H9 (cell line): ENCODE measurements at regions not wholly inside any gene's neighbourhood (a gene's known extent, or its start where the extent isn't known, plus 50 kb on each side); places are given as distances from the start of the nearest gene placed in this dataset.

Experiments
- DNase-seq: peaks from one replicate; pipeline ENCODE4 v3.0.0-alpha.2; 2017
- H2AFZ ChIP-seq: one replicate; pipeline ENCODE4 v1.6.1; 2013; ENCODE audit warnings: mild to moderate bottlenecking, low read length, control low read depth, moderate library complexity
- H2AK5ac ChIP-seq: 2 replicates; pipeline ENCODE4 v1.6.1; 2013; ENCODE audit warnings: low read length, control low read depth, mixed read lengths; ENCODE audit not compliant: insufficient read length
- H2BK120ac ChIP-seq: one replicate; pipeline ENCODE4 v1.6.1; 2013; ENCODE audit warnings: low read depth, mild to moderate bottlenecking, low read length, control low read depth, inconsistent platforms; ENCODE audit not compliant: poor library complexity, severe bottlenecking
- H2BK12ac ChIP-seq: 2 replicates; pipeline ENCODE4 v1.6.1; 2013; ENCODE audit warnings: low read length, control low read depth, mixed read lengths, low read depth; ENCODE audit not compliant: insufficient read length
- H2BK15ac ChIP-seq: 2 replicates; pipeline ENCODE4 v1.6.1; 2013; ENCODE audit warnings: low read depth, low read length, control low read depth
- H2BK20ac ChIP-seq: one replicate; pipeline ENCODE4 v1.6.1; 2013; ENCODE audit warnings: low read depth, mild to moderate bottlenecking, low read length, control low read depth, inconsistent platforms; ENCODE audit not compliant: poor library complexity, severe bottlenecking
- H2BK5ac ChIP-seq: 2 replicates; pipeline ENCODE4 v1.6.1; 2013; ENCODE audit warnings: low read length, control low read depth, mixed read lengths; ENCODE audit not compliant: insufficient read length
- H3K14ac ChIP-seq: 2 replicates; pipeline ENCODE4 v1.6.1; 2013; ENCODE audit warnings: low read length, control low read depth; ENCODE audit not compliant: insufficient read depth
- H3K18ac ChIP-seq: 2 replicates; pipeline ENCODE4 v1.6.1; 2013; ENCODE audit warnings: low read depth, mild to moderate bottlenecking, mixed read lengths, low read length, control low read depth; ENCODE audit not compliant: insufficient read length
- H3K23ac ChIP-seq: 2 replicates; pipeline ENCODE4 v1.6.1; 2013; ENCODE audit warnings: low read length, control low read depth, mixed read lengths, low read depth; ENCODE audit not compliant: insufficient read length
- H3K23me2 ChIP-seq: 2 replicates; pipeline ENCODE4 v1.6.1; 2013; ENCODE audit warnings: low read depth, mild to moderate bottlenecking, mixed read lengths, low read length, control low read depth; ENCODE audit not compliant: insufficient read length, poor library complexity, severe bottlenecking
- H3K27ac ChIP-seq: 2 replicates; pipeline ENCODE4 v1.5.1; 2013; ENCODE audit warnings: low read length, control low read depth, mixed read lengths, low read depth; ENCODE audit not compliant: insufficient read length
- H3K27me3 ChIP-seq: 2 replicates; pipeline ENCODE4 v1.6.1; 2013; ENCODE audit warnings: low read length, control low read depth, inconsistent platforms; ENCODE audit not compliant: insufficient read depth
- H3K4ac ChIP-seq: 2 replicates; pipeline ENCODE4 v1.6.1; 2013; ENCODE audit warnings: low read depth, mild to moderate bottlenecking, control low read depth, inconsistent platforms, low read length, moderate library complexity
- H3K4me1 ChIP-seq: 2 replicates; pipeline ENCODE4 v1.6.1; 2013; ENCODE audit warnings: low read length, control low read depth, inconsistent platforms; ENCODE audit not compliant: insufficient read depth
- H3K4me2 ChIP-seq: 2 replicates; pipeline ENCODE4 v1.6.1; 2013; ENCODE audit warnings: low read length, control low read depth, mixed read lengths; ENCODE audit not compliant: insufficient read length, insufficient read depth
- H3K56ac ChIP-seq: 2 replicates; pipeline ENCODE4 v1.6.1; 2013; ENCODE audit warnings: low read depth, mild to moderate bottlenecking, mixed read lengths, low read length, control low read depth; ENCODE audit not compliant: insufficient read length
- H3K79me1 ChIP-seq: 2 replicates; pipeline ENCODE4 v1.6.1; 2013; ENCODE audit warnings: low read depth, mild to moderate bottlenecking, moderate library complexity, low read length, control low read depth, inconsistent platforms; ENCODE audit not compliant: insufficient read depth, poor library complexity, severe bottlenecking
- H3K79me2 ChIP-seq: 2 replicates; pipeline ENCODE4 v1.6.1; 2013; ENCODE audit warnings: low read length, control low read depth, inconsistent platforms; ENCODE audit not compliant: insufficient read depth
- H3K9ac ChIP-seq: 2 replicates; pipeline ENCODE4 v1.6.1; 2013; ENCODE audit warnings: low read length, control low read depth, mixed read lengths; ENCODE audit not compliant: insufficient read length; ENCODE audit errors: extremely low read depth
- H3K9me3 ChIP-seq: one replicate; pipeline ENCODE4 v1.6.1; 2013; ENCODE audit warnings: low read depth, low read length, inconsistent platforms; ENCODE audit not compliant: control insufficient read depth
- H3T11ph ChIP-seq: one replicate; pipeline ENCODE4 v1.6.1; 2013; ENCODE audit warnings: mild to moderate bottlenecking, low read length, control low read depth, inconsistent platforms
- H4K20me1 ChIP-seq: one replicate; pipeline ENCODE4 v1.6.1; 2013; ENCODE audit not compliant: control insufficient read depth, insufficient read length, insufficient read depth
- H4K5ac ChIP-seq: 2 replicates; pipeline ENCODE4 v1.6.1; 2013; ENCODE audit warnings: low read depth, mild to moderate bottlenecking, mixed read lengths, low read length, control low read depth; ENCODE audit not compliant: insufficient read length
- H4K8ac ChIP-seq: replicated peaks from 2 replicates; pipeline ENCODE4 v1.6.1; 2013; ENCODE audit warnings: low read length, control low read depth, mixed read lengths, low read depth; ENCODE audit not compliant: insufficient read length
- H4K91ac ChIP-seq: 2 replicates; pipeline ENCODE4 v1.6.1; 2013; ENCODE audit warnings: low read depth, mild to moderate bottlenecking, moderate library complexity, mixed read lengths, low read length, control low read depth; ENCODE audit not compliant: insufficient read length
- H3K27ac Mint-ChIP-seq, 3 experiments: 2 replicates in 2 of 3; 3 replicates in 1 of 3; pipeline ENCODE4 v1.8.0; 2020 to 2021; ENCODE audit warnings: mixed read lengths in 3 of 3, mild to moderate bottlenecking in 1 of 3, moderate library complexity in 1 of 3
- H3K27me3 Mint-ChIP-seq: 2 replicates; pipeline ENCODE4 v1.8.0; 2021; ENCODE audit warnings: low read depth, mild to moderate bottlenecking, moderate library complexity, mixed read lengths
- H3K36me3 Mint-ChIP-seq, 3 experiments: 2 replicates in 2 of 3; 3 replicates in 1 of 3; pipeline ENCODE4 v1.8.0; 2020 to 2021; ENCODE audit warnings: low read depth in 3 of 3, mixed read lengths in 3 of 3; ENCODE audit not compliant: insufficient read depth in 1 of 3
- H3K4me1 Mint-ChIP-seq, 2 experiments: 2 replicates each; pipeline ENCODE4 v1.8.0; 2020; ENCODE audit warnings: mixed read lengths in 2 of 2
- H3K4me3 Mint-ChIP-seq, 2 experiments: 2 replicates in 1 of 2; 3 replicates in 1 of 2; pipeline ENCODE4 v1.8.0; 2020 to 2021; ENCODE audit warnings: mild to moderate bottlenecking in 2 of 2, mixed read lengths in 2 of 2, moderate library complexity in 1 of 2
- H3K9me3 Mint-ChIP-seq, 2 experiments: 2 replicates in 1 of 2; 3 replicates in 1 of 2; pipeline ENCODE4 v1.8.0; 2020; ENCODE audit warnings: mild to moderate bottlenecking in 2 of 2, mixed read lengths in 2 of 2, moderate library complexity in 1 of 2
- whole genome bisulfite sequencing: extraction: QIAGEN DNeasy Blood & Tissue Kit; methylation state at CpG from one replicate; pipeline ENCODE4 v1.1.7; 2013; ENCODE audit warnings: missing lambda C conversion rate, low lambda C conversion rate, mixed read lengths; ENCODE audit not compliant: insufficient read length; ENCODE audit errors: extremely low coverage; 5-methylcytosine and 5-hydroxymethylcytosine counted together
- TF ChIP-seq, protein P1 (sequence below): fragments of 200-600 bp; sonication (generic); conservative IDR thresholded peaks from 3 replicates; pipeline ENCODE4 v1.8.0; 2021; ENCODE audit warnings: antibody characterized with exemption, mild to moderate bottlenecking

GRCh38 chr12:75760573-75761294 is 249.3 kb upstream of the KRR1 start:
- H3K27ac ChIP-seq, result no peak overlapping the region
- no peaks in the 10 kb centered on the region for H3K27me3 ChIP-seq
- no peak overlapping the region for H3K4me2 ChIP-seq
- H3K4me3 Mint-ChIP-seq, result no peak overlapping the region
- H3K79me1 ChIP-seq, result no peaks in the 10 kb centered on the region
- H3K27ac Mint-ChIP-seq, result no peak overlapping the region
- H4K5ac ChIP-seq, result no peak overlapping the region
- H2BK120ac ChIP-seq, result no peak overlapping the region
- H3T11ph ChIP-seq, result no peak overlapping the region
- H3K23me2 ChIP-seq, result no peaks in the 10 kb centered on the region
- no peak overlapping the region for H4K91ac ChIP-seq
- peaks cover 2% of the 10 kb centered on the region; the same call in 1 of the 2 replicates for H3K4me1 ChIP-seq
- no peak overlapping the region for H2BK12ac ChIP-seq
- H3K23ac ChIP-seq, result no peak overlapping the region
- no peak overlapping the region for H3K18ac ChIP-seq
- DNase-seq, result no peak
- H3K9ac ChIP-seq, result no peak overlapping the region
- no peak overlapping the region for H2BK15ac ChIP-seq
- H3K9me3 Mint-ChIP-seq, result no peaks in the 10 kb centered on the region
- no peak overlapping the region for H2BK20ac ChIP-seq
- no peak overlapping the region for H4K8ac ChIP-seq
- H3K4ac ChIP-seq, result no peak overlapping the region
- H3K4me1 Mint-ChIP-seq, result peaks cover 27 to 34% of the 10 kb centered on the region in 2 experiments
- TF ChIP-seq, protein P1, sequence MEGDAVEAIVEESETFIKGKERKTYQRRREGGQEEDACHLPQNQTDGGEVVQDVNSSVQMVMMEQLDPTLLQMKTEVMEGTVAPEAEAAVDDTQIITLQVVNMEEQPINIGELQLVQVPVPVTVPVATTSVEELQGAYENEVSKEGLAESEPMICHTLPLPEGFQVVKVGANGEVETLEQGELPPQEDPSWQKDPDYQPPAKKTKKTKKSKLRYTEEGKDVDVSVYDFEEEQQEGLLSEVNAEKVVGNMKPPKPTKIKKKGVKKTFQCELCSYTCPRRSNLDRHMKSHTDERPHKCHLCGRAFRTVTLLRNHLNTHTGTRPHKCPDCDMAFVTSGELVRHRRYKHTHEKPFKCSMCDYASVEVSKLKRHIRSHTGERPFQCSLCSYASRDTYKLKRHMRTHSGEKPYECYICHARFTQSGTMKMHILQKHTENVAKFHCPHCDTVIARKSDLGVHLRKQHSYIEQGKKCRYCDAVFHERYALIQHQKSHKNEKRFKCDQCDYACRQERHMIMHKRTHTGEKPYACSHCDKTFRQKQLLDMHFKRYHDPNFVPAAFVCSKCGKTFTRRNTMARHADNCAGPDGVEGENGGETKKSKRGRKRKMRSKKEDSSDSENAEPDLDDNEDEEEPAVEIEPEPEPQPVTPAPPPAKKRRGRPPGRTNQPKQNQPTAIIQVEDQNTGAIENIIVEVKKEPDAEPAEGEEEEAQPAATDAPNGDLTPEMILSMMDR, result no peak
- no peak overlapping the region for H3K56ac ChIP-seq
- no peak overlapping the region for H2AFZ ChIP-seq
- no CpG with 5 or more reads among the region's 7 CpGs for WGBS
- no peaks in the 10 kb centered on the region for H3K36me3 Mint-ChIP-seq
- H2BK5ac ChIP-seq, result no peak overlapping the region
- H3K9me3 ChIP-seq, result no peaks in the 10 kb centered on the region
- no peak overlapping the region for H2AK5ac ChIP-seq
- H3K79me2 ChIP-seq, result no peaks in the 10 kb centered on the region
- no peak overlapping the region for H3K14ac ChIP-seq
- no peaks in the 10 kb centered on the region for H4K20me1 ChIP-seq
- no peaks in the 10 kb centered on the region; the same call in 1 of the 2 replicates for H3K27me3 Mint-ChIP-seq
